ENCODE measurements at regions not wholly inside any gene's neighbourhood (a gene's known extent, or its start where the extent isn't known, plus 50 kb on each side); places are given as distances from the start of the nearest gene placed in this dataset.

DNA sequence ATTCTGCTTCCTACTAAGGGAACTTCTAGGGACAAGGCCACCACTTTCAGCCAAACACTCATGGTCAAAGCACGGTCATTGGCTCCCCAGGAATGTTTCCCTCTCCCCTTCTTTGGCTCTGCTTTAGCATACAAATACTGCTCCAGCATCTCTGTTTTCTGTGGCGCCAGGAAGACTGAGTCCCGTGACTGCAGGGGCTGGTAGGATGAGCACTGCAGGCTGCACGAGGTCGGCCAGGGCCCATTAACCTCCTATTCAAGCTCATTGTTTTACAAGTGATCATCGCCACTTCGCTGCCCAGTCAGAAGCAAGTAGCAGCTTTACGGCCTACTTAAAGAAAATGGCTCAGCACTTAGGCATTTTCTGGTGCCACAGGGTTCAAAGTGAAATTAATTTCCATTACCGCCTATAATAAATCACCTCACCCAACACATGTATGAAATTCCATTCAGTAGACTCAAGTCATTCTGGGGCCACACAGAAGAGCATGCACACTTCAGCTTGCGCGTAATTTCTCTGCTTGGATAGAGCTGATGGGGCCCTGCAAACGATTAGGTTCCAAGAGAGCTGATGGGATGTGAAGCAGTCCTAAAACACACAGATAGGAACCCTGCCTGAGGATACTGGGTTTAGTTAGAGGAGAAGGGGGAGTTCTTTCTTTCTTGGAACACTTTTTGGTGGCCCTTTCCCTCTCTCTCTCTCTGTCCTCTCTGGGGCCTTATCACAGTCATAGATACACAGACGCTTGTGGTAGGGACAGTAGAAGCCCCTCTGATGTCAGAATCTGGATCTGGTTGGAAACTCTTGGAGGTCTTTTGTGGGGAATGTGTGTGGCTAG is 173.7 kb downstream of the KIF18A start:
- no peak for FAIRE-seq
- no peak overlapping the region for H3K9ac ChIP-seq (ENCODE audit: control insufficient read depth, insufficient read depth, low read length)

More for the DNA sequence above, 173.7 kb downstream of the KIF18A start:
- CTCF ChIA-PET, result no interaction called here
- Histone ChIP-seq H3K4me2 (ENCODE audit: control insufficient read depth, insufficient read depth) (no peak overlapping the region), H4K20me1 (ENCODE audit: control insufficient read depth, insufficient read depth) (no peaks in the 10 kb centered on the region), H2AFZ (ENCODE audit: control insufficient read depth, low read depth, low read length) (no peak overlapping the region), H3K27me3 (replicated peaks in 1 of 2; ENCODE audit: control insufficient read depth in 2 of 2, insufficient read depth in 2 of 2, low read length in 1 of 2) (no peaks in the 10 kb centered on the region), H3K36me3 (ENCODE audit: control insufficient read depth in 2 of 2, insufficient read depth in 2 of 2, low read length in 1 of 2) (no peaks in the 10 kb centered on the region), H3K9me3 (replicated peaks; ENCODE audit: control insufficient read depth, insufficient read depth, low read length) (no peaks in the 10 kb centered on the region), H3K27ac (ENCODE audit: control insufficient read depth, insufficient read depth) (no peak overlapping the region), H3K79me2 (ENCODE audit: control insufficient read depth, insufficient read depth, low read length) (no peaks in the 10 kb centered on the region), H3K4me3 (no peak overlapping the region), H3K4me1 (ENCODE audit: control insufficient read depth, insufficient read depth, low read length) (no peaks in the 10 kb centered on the region)
- ATAC-seq (no peak), DNase-seq (ENCODE audit: low read depth, low spot score) (no peak)
- POLR2A ChIA-PET, result no interaction called here
- TF ChIP-seq, protein P1, sequence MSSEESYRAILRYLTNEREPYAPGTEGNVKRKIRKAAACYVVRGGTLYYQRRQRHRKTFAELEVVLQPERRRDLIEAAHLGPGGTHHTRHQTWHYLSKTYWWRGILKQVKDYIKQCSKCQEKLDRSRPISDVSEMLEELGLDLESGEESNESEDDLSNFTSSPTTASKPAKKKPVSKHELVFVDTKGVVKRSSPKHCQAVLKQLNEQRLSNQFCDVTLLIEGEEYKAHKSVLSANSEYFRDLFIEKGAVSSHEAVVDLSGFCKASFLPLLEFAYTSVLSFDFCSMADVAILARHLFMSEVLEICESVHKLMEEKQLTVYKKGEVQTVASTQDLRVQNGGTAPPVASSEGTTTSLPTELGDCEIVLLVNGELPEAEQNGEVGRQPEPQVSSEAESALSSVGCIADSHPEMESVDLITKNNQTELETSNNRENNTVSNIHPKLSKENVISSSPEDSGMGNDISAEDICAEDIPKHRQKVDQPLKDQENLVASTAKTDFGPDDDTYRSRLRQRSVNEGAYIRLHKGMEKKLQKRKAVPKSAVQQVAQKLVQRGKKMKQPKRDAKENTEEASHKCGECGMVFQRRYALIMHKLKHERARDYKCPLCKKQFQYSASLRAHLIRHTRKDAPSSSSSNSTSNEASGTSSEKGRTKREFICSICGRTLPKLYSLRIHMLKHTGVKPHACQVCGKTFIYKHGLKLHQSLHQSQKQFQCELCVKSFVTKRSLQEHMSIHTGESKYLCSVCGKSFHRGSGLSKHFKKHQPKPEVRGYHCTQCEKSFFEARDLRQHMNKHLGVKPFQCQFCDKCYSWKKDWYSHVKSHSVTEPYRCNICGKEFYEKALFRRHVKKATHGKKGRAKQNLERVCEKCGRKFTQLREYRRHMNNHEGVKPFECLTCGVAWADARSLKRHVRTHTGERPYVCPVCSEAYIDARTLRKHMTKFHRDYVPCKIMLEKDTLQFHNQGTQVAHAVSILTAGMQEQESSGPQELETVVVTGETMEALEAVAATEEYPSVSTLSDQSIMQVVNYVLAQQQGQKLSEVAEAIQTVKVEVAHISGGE (CRISPR knock-in tag; IDR thresholded peaks at IDR 0.05), result no peak
- no peak for TF ChIP-seq MTA2 (IDR thresholded peaks at IDR 0.05; ENCODE audit: low read depth)
- TF ChIP-seq, protein P2, sequence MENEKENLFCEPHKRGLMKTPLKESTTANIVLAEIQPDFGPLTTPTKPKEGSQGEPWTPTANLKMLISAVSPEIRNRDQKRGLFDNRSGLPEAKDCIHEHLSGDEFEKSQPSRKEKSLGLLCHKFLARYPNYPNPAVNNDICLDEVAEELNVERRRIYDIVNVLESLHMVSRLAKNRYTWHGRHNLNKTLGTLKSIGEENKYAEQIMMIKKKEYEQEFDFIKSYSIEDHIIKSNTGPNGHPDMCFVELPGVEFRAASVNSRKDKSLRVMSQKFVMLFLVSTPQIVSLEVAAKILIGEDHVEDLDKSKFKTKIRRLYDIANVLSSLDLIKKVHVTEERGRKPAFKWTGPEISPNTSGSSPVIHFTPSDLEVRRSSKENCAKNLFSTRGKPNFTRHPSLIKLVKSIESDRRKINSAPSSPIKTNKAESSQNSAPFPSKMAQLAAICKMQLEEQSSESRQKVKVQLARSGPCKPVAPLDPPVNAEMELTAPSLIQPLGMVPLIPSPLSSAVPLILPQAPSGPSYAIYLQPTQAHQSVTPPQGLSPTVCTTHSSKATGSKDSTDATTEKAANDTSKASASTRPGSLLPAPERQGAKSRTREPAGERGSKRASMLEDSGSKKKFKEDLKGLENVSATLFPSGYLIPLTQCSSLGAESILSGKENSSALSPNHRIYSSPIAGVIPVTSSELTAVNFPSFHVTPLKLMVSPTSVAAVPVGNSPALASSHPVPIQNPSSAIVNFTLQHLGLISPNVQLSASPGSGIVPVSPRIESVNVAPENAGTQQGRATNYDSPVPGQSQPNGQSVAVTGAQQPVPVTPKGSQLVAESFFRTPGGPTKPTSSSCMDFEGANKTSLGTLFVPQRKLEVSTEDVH (IDR thresholded peaks at IDR 0.05; ENCODE audit: low read depth, partially characterized antibody), result no peak
- TF ChIP-seq SMARCA5 (IDR thresholded peaks at IDR 0.05), result no peak
- RAD21 ChIA-PET (ENCODE audit: unreplicated experiment), result no interaction called here
- no TSS peak for BruUV-seq (replicated peaks)
- in situ Hi-C loops (cut with MboI), result no loop called here
- 57% methylated on average over 13 of the region's 13 CpGs for WGBS (ENCODE audit: insufficient coverage, insufficient replicate concordance, low lambda C conversion rate, missing lambda C conversion rate)
- SMC1A ChIA-PET (ENCODE audit: uncharacterized antibody, unreplicated experiment), result interaction anchor here (1.4 kb wide), 1 partner anchor 16 kb away, joined by 4 read pairs; no protein-coding TSS in a partner anchor
- intact Hi-C loops (cut with micrococcal nuclease; ENCODE audit: unreplicated experiment), result no loop called here
